ENCODE measurements at regions not wholly inside any gene's neighbourhood (a gene's known extent, or its start where the extent isn't known, plus 50 kb on each side); places are given as distances from the start of the nearest gene placed in this dataset.

DNA sequence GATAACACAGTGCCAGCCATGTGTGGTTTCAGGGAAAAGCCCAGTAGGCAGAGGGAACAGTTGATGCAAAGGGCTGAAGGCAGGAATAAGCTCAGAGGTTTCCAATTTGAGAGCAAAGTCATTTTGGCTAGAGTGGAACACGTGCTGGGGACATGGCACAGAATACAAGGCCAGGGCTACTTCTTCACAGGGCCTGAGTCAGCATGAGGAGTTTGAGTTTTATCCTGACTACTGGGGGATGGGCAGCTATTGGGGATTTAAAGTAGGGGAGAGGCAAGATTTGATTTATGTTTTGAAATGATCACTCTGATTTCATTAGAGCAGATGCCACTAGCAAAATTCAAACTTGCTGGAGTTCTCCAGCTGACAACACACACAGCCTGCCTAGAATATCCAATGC, 241.1 kb upstream of the CSF3R start:
- H3K27ac ChIP-seq (ENCODE audit: low read depth, low read length), result no peak overlapping the region
- H3K4me1 ChIP-seq (ENCODE audit: control insufficient read depth, insufficient read depth, low read length), result no peaks in the 10 kb centered on the region
- 50% methylated on average over 1 of the region's 1 CpG for WGBS (ENCODE audit: insufficient coverage)
- no peak overlapping the region for H3K4me3 ChIP-seq (ENCODE audit: low read depth, low read length)
- DNase-seq (ENCODE audit: low read depth in 4 of 6, low spot score in 6 of 6), result no peak
- H3K9me3 ChIP-seq (ENCODE audit: control insufficient read depth, insufficient read depth, low read length), result no peaks in the 10 kb centered on the region
- peaks cover 4% of the 10 kb centered on the region for H3K27me3 ChIP-seq (ENCODE audit: control insufficient read depth, insufficient read depth, low read length)
- H3K36me3 ChIP-seq (ENCODE audit: control insufficient read depth, insufficient read depth, low read length), result no peaks in the 10 kb centered on the region

- H3K9me3 ChIP-seq (ENCODE audit: control insufficient read depth, insufficient read depth, low read length), result no peaks in the 10 kb centered on the region
- H3K36me3 ChIP-seq (ENCODE audit: control insufficient read depth, insufficient read depth, low read length), result no peaks in the 10 kb centered on the region
- no peaks in the 10 kb centered on the region for H3K4me1 ChIP-seq (ENCODE audit: control insufficient read depth, insufficient read depth, low read length)
- WGBS (ENCODE audit: insufficient coverage), result 72% methylated on average over 5 of the region's 5 CpGs
- H3K27me3 ChIP-seq (ENCODE audit: control insufficient read depth, insufficient read depth, low read length), result peaks cover 4% of the 10 kb centered on the region
- no peak overlapping the region for H3K4me3 ChIP-seq (ENCODE audit: low read depth, low read length)
- H3K27ac ChIP-seq (ENCODE audit: low read depth, low read length), result no peak overlapping the region
- no peak for DNase-seq (ENCODE audit: low read depth in 4 of 6, low spot score in 6 of 6)
Measured at GRCh38 chr1:36722871-36723270, 240.2 kb upstream of the CSF3R start.

GRCh38 chr1:36721261-36721660, 238.5 kb upstream of the CSF3R start:
- Histone ChIP-seq H3K4me3 (ENCODE audit: low read depth, low read length) (no peak overlapping the region), H3K36me3 (ENCODE audit: control insufficient read depth, insufficient read depth, low read length) (no peaks in the 10 kb centered on the region), H3K27me3 (ENCODE audit: control insufficient read depth, insufficient read depth, low read length) (peaks cover 4% of the 10 kb centered on the region), H3K9me3 (ENCODE audit: control insufficient read depth, insufficient read depth, low read length) (no peaks in the 10 kb centered on the region), H3K27ac (ENCODE audit: low read depth, low read length) (no peak overlapping the region), H3K4me1 (ENCODE audit: control insufficient read depth, insufficient read depth, low read length) (no peaks in the 10 kb centered on the region)
- no peak for DNase-seq (ENCODE audit: low read depth in 4 of 6, low spot score in 6 of 6)
- WGBS (ENCODE audit: insufficient coverage), result 66% methylated on average over 4 of the region's 6 CpGs

DNA sequence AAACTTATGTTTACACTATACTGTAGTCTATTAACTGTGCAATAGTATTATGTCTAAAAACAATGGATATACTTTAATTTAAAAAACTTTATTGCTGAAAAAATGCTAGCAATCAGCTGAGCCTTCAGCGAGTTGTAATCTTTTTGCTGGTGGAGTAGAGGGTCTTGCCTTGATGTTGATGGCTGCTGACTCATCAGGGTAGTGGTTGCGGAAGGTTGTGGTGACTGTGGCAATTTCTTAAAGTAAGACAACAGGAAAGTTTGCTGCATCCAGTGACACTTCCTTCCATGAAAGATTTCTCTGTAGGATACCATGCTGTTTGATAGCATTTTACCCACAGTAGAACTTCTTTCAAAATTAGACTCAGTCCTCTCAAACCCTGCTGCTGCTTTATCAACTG, 234.7 kb upstream of the CSF3R start:
- H3K27me3 ChIP-seq (ENCODE audit: control insufficient read depth, insufficient read depth, low read length), result peaks cover 2% of the 10 kb centered on the region
- H3K4me3 ChIP-seq (ENCODE audit: low read depth, low read length), result no peak overlapping the region
- H3K36me3 ChIP-seq (ENCODE audit: control insufficient read depth, insufficient read depth, low read length), result no peaks in the 10 kb centered on the region
- H3K9me3 ChIP-seq (ENCODE audit: control insufficient read depth, insufficient read depth, low read length), result no peaks in the 10 kb centered on the region
- H3K4me1 ChIP-seq (ENCODE audit: control insufficient read depth, insufficient read depth, low read length), result no peaks in the 10 kb centered on the region
- DNase-seq (ENCODE audit: low read depth in 4 of 6, low spot score in 6 of 6), result no peak
- no peak overlapping the region for H3K27ac ChIP-seq (ENCODE audit: low read depth, low read length)
- 86% methylated on average over 1 of the region's 2 CpGs for WGBS (ENCODE audit: insufficient coverage)

GRCh38 chr1:36715797-36716196, 233.1 kb upstream of the CSF3R start:
- H3K27ac ChIP-seq (ENCODE audit: low read depth, low read length), result no peak overlapping the region
- H3K27me3 ChIP-seq (ENCODE audit: control insufficient read depth, insufficient read depth, low read length), result peaks cover under 1% of the 10 kb centered on the region
- WGBS (ENCODE audit: insufficient coverage), result 89% methylated on average over 2 of the region's 2 CpGs
- no peaks in the 10 kb centered on the region for H3K9me3 ChIP-seq (ENCODE audit: control insufficient read depth, insufficient read depth, low read length)
- no peak for DNase-seq (ENCODE audit: low read depth in 4 of 6, low spot score in 6 of 6)
- H3K4me3 ChIP-seq (ENCODE audit: low read depth, low read length), result no peak overlapping the region
- no peaks in the 10 kb centered on the region for H3K36me3 ChIP-seq (ENCODE audit: control insufficient read depth, insufficient read depth, low read length)
- H3K4me1 ChIP-seq (ENCODE audit: control insufficient read depth, insufficient read depth, low read length), result no peaks in the 10 kb centered on the region

- H3K36me3 ChIP-seq (ENCODE audit: control insufficient read depth, insufficient read depth, low read length), result no peaks in the 10 kb centered on the region
- H3K27ac ChIP-seq (ENCODE audit: low read depth, low read length), result no peak overlapping the region
- H3K4me1 ChIP-seq (ENCODE audit: control insufficient read depth, insufficient read depth, low read length), result peaks cover 9% of the 10 kb centered on the region
- no CpG with 5 or more reads among the region's 2 CpGs for WGBS (ENCODE audit: insufficient coverage)
- peak in 1 of 6 donors; percentile 68 for DNase-seq (ENCODE audit: low read depth in 4 of 6, low spot score in 6 of 6)
- peaks cover 16% of the 10 kb centered on the region for H3K27me3 ChIP-seq (ENCODE audit: control insufficient read depth, insufficient read depth, low read length)
- no peaks in the 10 kb centered on the region for H3K9me3 ChIP-seq (ENCODE audit: control insufficient read depth, insufficient read depth, low read length)
- no peak overlapping the region for H3K4me3 ChIP-seq (ENCODE audit: low read depth, low read length)
Measured at GRCh38 chr1:36714301-36714700, 231.6 kb upstream of the CSF3R start.

DNA sequence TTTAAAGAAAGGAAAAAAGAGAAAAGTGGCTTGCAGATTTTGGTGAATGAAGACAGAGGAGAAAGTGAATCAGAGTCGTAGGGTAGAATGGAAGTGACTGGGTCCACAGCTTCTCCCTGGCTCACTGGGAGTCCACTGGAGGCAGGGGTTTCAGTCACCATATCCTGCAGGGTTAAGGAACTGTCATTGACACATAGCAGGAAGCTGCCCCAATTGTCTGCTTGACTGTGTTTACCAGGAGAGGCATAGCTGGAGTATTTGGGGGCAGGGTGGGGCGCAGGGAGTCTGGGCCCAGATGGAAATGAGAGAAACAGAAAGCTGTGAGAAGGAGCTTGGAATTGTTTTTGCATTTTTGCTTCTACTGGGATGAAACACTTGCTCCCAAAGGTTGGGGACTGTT, 228.8 kb upstream of the CSF3R start:
- peaks cover 9% of the 10 kb centered on the region for H3K4me1 ChIP-seq (ENCODE audit: control insufficient read depth, insufficient read depth, low read length)
- H3K27ac ChIP-seq (ENCODE audit: low read depth, low read length), result no peak overlapping the region
- H3K9me3 ChIP-seq (ENCODE audit: control insufficient read depth, insufficient read depth, low read length), result no peaks in the 10 kb centered on the region
- no peak for DNase-seq (ENCODE audit: low read depth in 4 of 6, low spot score in 6 of 6)
- H3K27me3 ChIP-seq (ENCODE audit: control insufficient read depth, insufficient read depth, low read length), result peaks cover 26% of the 10 kb centered on the region
- no peaks in the 10 kb centered on the region for H3K36me3 ChIP-seq (ENCODE audit: control insufficient read depth, insufficient read depth, low read length)
- no peak overlapping the region for H3K4me3 ChIP-seq (ENCODE audit: low read depth, low read length)
- 25% methylated on average over 1 of the region's 2 CpGs for WGBS (ENCODE audit: insufficient coverage)

- DNase-seq (ENCODE audit: low read depth in 4 of 6, low spot score in 6 of 6), result peak in 1 of 6 donors; percentile 85
- Histone ChIP-seq H3K36me3 (ENCODE audit: control insufficient read depth, insufficient read depth, low read length) (no peaks in the 10 kb centered on the region), H3K27ac (ENCODE audit: low read depth, low read length) (no peak overlapping the region), H3K9me3 (ENCODE audit: control insufficient read depth, insufficient read depth, low read length) (no peaks in the 10 kb centered on the region), H3K4me1 (ENCODE audit: control insufficient read depth, insufficient read depth, low read length) (peaks cover 9% of the 10 kb centered on the region), H3K27me3 (ENCODE audit: control insufficient read depth, insufficient read depth, low read length) (peaks cover 31% of the 10 kb centered on the region), H3K4me3 (ENCODE audit: low read depth, low read length) (no peak overlapping the region)
- no CpG with 5 or more reads among the region's 5 CpGs for WGBS (ENCODE audit: insufficient coverage)
Measured at GRCh38 chr1:36710951-36711350, 228.2 kb upstream of the CSF3R start.

- no peak overlapping the region for H3K27ac ChIP-seq (ENCODE audit: low read depth, low read length)
- H3K4me1 ChIP-seq (ENCODE audit: control insufficient read depth, insufficient read depth, low read length), result peaks cover 9% of the 10 kb centered on the region
- peaks cover 35% of the 10 kb centered on the region for H3K27me3 ChIP-seq (ENCODE audit: control insufficient read depth, insufficient read depth, low read length)
- peak in 2 of 6 donors; percentile 49 to 66 for DNase-seq (ENCODE audit: low read depth in 4 of 6, low spot score in 6 of 6)
- no peaks in the 10 kb centered on the region for H3K9me3 ChIP-seq (ENCODE audit: control insufficient read depth, insufficient read depth, low read length)
- no peaks in the 10 kb centered on the region for H3K36me3 ChIP-seq (ENCODE audit: control insufficient read depth, insufficient read depth, low read length)
- WGBS (ENCODE audit: insufficient coverage), result 26% methylated on average over 6 of the region's 17 CpGs
- no peak overlapping the region for H3K4me3 ChIP-seq (ENCODE audit: low read depth, low read length)
Measured at GRCh38 chr1:36709869-36710481, 227.3 kb upstream of the CSF3R start.

DNA sequence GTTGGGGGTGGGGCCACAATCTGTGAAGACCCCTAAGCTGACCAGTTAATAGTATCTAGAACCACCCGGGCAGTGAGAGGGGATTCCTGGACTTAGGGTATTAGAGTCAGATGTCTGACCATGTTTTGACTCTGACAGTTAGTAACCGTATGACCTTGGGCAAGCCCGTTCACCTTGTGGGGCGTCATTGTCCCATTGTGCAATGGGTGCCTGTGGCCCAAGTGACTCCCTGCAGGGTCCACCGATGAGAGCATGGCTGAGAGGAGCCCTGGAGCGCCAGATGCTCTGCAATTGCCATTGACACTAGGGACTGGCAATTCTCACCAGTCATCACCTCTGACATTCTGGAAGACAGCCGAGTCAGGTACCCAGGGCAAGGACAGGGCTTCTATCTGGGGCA, 225.9 kb upstream of the CSF3R start:
- Histone ChIP-seq H3K4me1 (ENCODE audit: control insufficient read depth, insufficient read depth, low read length) (peaks cover 18% of the 10 kb centered on the region), H3K36me3 (ENCODE audit: control insufficient read depth, insufficient read depth, low read length) (no peaks in the 10 kb centered on the region), H3K4me3 (ENCODE audit: low read depth, low read length) (no peak overlapping the region), H3K27ac (ENCODE audit: low read depth, low read length) (no peak overlapping the region), H3K9me3 (ENCODE audit: control insufficient read depth, insufficient read depth, low read length) (no peaks in the 10 kb centered on the region), H3K27me3 (ENCODE audit: control insufficient read depth, insufficient read depth, low read length) (peaks cover 37% of the 10 kb centered on the region)
- DNase-seq (ENCODE audit: low read depth in 4 of 6, low spot score in 6 of 6), result no peak
- WGBS (ENCODE audit: insufficient coverage), result 88% methylated on average over 7 of the region's 7 CpGs
